ENCODE measurements at regions not wholly inside any gene's neighbourhood (a gene's known extent, or its start where the extent isn't known, plus 50 kb on each side); places are given as distances from the start of the nearest gene placed in this dataset.

DNA sequence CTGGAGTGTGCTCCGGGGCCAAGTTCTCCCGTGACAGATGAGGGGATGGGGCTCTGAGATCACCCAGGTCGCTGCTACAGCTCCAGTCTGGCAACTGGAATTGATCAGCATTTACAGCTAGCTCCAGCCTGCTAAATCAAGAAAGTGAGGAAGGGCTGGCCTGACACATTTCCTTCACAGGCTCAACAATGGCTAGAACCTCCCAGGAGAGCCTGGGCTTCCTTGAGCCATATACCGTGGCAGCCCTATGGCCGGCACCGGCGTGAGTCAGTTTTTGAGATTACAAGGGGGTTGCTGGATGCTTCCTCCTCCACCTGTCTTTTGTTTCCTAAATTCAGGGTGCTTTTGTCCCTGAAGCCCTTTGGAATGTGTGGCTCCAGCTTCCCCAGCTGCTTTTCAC, 104.2 kb downstream of the ETS2 start:
- intact Hi-C loops (cut with DNase I; ENCODE audit: low total_unique reads), result no loop called here
- Histone ChIP-seq H3K9me3 (no peaks in the 10 kb centered on the region), H3K4me1 (peaks cover 0 to 54% (median 10%) of the 10 kb centered on the region in 6 donors), H3K36me3 (no peaks in the 10 kb centered on the region), H3K4me3 (no peak overlapping the region), H3K27me3 (replicated peaks in 1 of 7) (peaks cover 0 to 5% (median 0%) of the 10 kb centered on the region in 7 donors), H3K27ac (peak overlapping the region in 3 of 8 donors; percentile 10 to 41 (median 33))
- 76 to 86% (median 85%) methylated on average over 7 of the region's 7 CpGs for WGBS, 5 donors
- no peak for TF ChIP-seq CTCF (IDR thresholded peaks at IDR 0.05 in 8 of 11, conservative IDR thresholded peaks at IDR 0.05 in 3 of 11)
- no peak for TF ChIP-seq POLR2AphosphoS5 (IDR thresholded peaks at IDR 0.05)
- no peak for TF ChIP-seq POLR2A (IDR thresholded peaks at IDR 0.05)
- no peak for DNase-seq

GRCh38 chr21:38909109-38909508, 103.4 kb downstream of the ETS2 start:
- no peak overlapping the region for H3K4me3 ChIP-seq
- TF ChIP-seq POLR2A (IDR thresholded peaks at IDR 0.05), result no peak
- TF ChIP-seq POLR2AphosphoS5 (IDR thresholded peaks at IDR 0.05), result no peak
- no peak for TF ChIP-seq CTCF (IDR thresholded peaks at IDR 0.05 in 8 of 11, conservative IDR thresholded peaks at IDR 0.05 in 3 of 11)
- H3K9me3 ChIP-seq, result no peaks in the 10 kb centered on the region
- DNase-seq, result no peak
- WGBS, 5 donors, result 87 to 97% (median 91%) methylated on average over 8 of the region's 8 CpGs
- H3K36me3 ChIP-seq, result no peaks in the 10 kb centered on the region
- H3K27ac ChIP-seq, result peak overlapping the region in 1 of 8 donors; percentile 33
- intact Hi-C loops (cut with DNase I; ENCODE audit: low total_unique reads), result no loop called here
- H3K4me1 ChIP-seq, result peaks cover 0 to 54% (median 10%) of the 10 kb centered on the region in 6 donors
- peaks cover 0 to 5% (median 0%) of the 10 kb centered on the region in 7 donors for H3K27me3 ChIP-seq (replicated peaks in 1 of 7)

GRCh38 chr21:38908537-38908936, 102.8 kb downstream of the ETS2 start:
- Histone ChIP-seq H3K9me3 (no peaks in the 10 kb centered on the region), H3K4me1 (peaks cover 0 to 52% (median 10%) of the 10 kb centered on the region in 6 donors), H3K36me3 (no peaks in the 10 kb centered on the region), H3K4me3 (no peak overlapping the region), H3K27me3 (replicated peaks in 1 of 7) (peaks cover 0 to 5% (median 0%) of the 10 kb centered on the region in 7 donors), H3K27ac (peak overlapping the region in 1 of 8 donors; percentile 62)
- no peak for TF ChIP-seq POLR2AphosphoS5 (IDR thresholded peaks at IDR 0.05)
- no peak for TF ChIP-seq CTCF (IDR thresholded peaks at IDR 0.05 in 8 of 11, conservative IDR thresholded peaks at IDR 0.05 in 3 of 11)
- no peak for TF ChIP-seq POLR2A (IDR thresholded peaks at IDR 0.05)
- intact Hi-C loops (cut with DNase I; ENCODE audit: low total_unique reads), result no loop called here
- DNase-seq, result no peak
- 79 to 90% (median 86%) methylated on average over 4 of the region's 4 CpGs for WGBS, 5 donors

DNA sequence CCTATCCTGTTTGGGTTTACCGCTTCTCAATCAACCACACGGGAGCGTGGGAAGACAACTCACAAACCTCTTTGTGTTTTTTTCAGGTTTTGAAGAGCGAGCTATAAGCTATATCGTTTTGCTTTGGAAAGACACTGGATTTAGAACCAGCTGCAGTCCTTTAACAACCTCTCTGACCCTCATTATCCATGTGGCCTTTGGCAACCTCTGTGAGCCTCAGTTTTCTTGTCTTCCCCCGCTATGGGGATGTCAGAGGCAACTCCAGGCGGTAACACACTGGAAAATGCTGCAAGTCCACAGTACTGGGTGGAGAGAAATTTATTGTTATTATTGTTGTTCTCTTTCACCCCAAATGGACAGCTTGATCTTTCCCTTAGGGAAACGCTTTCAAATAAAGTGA, 100.0 kb downstream of the ETS2 start:
- peaks cover 0 to 5% (median 0%) of the 10 kb centered on the region in 7 donors for H3K27me3 ChIP-seq (replicated peaks in 1 of 7)
- intact Hi-C loops (cut with DNase I; ENCODE audit: low total_unique reads), result no loop called here
- DNase-seq, result no peak
- H3K36me3 ChIP-seq, result no peaks in the 10 kb centered on the region
- no peak overlapping the region for H3K4me3 ChIP-seq
- 77 to 93% (median 86%) methylated on average over 7 to 8 of the region's 8 CpGs for WGBS, 5 donors
- H3K9me3 ChIP-seq, result peaks cover 0 to 5% (median 0%) of the 10 kb centered on the region in 8 donors
- H3K27ac ChIP-seq, result no peak overlapping the region
- TF ChIP-seq POLR2AphosphoS5 (IDR thresholded peaks at IDR 0.05), result no peak
- no peak for TF ChIP-seq CTCF (IDR thresholded peaks at IDR 0.05 in 8 of 11, conservative IDR thresholded peaks at IDR 0.05 in 3 of 11)
- TF ChIP-seq POLR2A (IDR thresholded peaks at IDR 0.05), result no peak
- peaks cover 0 to 35% (median 2%) of the 10 kb centered on the region in 6 donors for H3K4me1 ChIP-seq
